ENCODE measurements at regions not wholly inside any gene's neighbourhood (a gene's known extent, or its start where the extent isn't known, plus 50 kb on each side); places are given as distances from the start of the nearest gene placed in this dataset.
"Not testable (repeated sequence)": the region's sequence is repeated elsewhere in the genome, so short reads cannot be mapped to it uniquely, and the experiment has no call there.

DNA sequence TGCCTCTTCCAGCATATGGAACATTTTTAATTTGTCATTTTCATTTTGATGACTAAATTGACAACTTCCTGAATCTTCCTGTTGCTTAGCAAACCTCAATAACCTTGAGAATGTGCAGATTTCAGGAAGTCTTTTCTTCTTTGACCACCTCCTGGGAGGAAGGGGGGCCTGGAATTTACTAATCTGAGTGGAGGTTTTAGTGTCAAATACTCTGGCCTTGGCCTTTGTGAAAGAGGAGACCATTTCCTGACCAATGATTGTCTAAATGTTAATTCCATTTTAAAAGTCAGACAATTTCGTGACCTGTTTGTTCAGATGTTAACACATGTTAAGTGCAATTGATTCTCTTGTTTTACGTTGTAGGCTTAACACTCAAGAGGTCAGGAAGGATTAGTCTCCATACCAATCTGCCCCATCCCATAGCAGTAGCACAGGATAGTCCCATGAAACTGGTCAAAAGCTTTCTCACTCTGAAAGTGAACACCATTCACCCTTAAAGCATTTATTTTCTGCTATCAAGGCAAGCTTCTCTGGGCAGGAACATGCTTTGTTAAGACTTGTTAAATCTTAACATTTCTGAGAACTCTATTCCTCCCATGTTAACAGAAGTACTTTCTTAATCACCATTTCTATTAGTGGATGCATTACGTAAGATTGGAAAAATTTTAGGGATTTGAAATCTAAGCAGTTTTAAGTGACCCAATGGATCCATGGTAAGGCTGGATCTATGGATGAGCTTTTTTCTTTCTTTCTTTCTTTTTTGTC is 219.6 kb downstream of the RND3 start:
- DNase-seq (ENCODE audit: low spot score) = no peak

- DNase-seq (ENCODE audit: low spot score) = no peak
Observed at GRCh38 chr2:150266931-150267330, 220.5 kb downstream of the RND3 start.

DNA sequence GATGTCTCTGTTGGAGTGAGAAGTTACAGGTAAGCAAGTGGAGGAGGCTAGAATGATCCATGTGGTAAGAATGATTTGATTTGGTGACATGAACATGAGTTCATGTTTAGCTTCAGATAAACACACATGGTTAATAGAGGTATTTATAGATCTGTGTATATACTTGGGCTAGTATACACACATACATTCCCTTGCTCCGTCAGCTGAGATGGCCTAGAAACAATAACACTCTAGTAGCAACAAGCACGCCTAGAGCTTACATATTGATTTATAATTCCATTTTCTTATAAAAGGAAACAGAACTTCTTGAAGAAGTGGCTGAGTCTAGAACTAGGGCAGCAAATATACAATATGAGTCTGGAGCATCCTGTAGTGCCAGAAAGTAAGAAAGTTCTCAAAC is 223.0 kb downstream of the RND3 start:
- no peak for DNase-seq (ENCODE audit: low spot score)

GRCh38 chr2:150261691-150262090 is 225.8 kb downstream of the RND3 start:
- no peak for DNase-seq (ENCODE audit: low spot score)

DNA sequence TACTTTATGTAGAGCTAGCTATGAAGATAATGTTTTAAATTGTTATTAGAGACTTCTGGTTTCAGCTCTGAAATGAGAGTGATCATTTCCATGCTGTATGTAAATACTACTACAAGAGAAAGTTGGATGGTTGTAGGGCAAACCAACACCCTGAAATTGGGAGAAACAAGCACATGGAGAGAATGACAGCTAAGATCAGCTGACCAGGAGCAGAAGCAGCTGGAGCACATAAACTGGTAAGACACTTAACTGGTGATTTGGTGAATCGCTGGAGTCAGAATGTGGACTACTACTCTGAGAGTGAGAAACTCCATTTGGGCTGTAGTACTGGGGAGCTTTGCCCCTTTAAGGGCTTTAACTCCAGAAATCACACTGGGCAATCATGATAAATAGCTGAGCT is 226.8 kb downstream of the RND3 start:
- no peak for DNase-seq (ENCODE audit: low spot score)

GRCh38 chr2:150259746-150260145 is 227.7 kb downstream of the RND3 start:
- no peak for DNase-seq (ENCODE audit: low spot score)

- no peak for DNase-seq (ENCODE audit: low spot score)
Observed at GRCh38 chr2:150258781-150259307, 228.6 kb downstream of the RND3 start.

DNA sequence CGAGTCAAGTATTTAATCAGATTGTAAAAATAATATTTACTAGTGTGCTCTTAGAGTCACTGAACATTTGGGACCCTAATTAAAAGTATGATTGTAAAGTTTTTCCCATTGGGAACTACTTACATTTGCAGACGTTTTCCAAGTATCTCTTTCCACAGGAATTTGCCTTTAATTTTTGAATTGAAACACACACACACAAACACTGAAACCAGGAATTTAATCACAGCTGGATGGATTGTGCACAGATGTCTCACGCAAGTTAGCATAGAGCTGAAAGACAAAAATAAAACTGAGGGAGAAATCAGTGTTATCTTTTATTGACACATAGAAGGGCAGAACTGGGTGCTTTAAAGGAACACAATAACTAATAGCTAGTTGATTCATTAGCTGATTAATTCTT is 230.7 kb downstream of the RND3 start:
- no peak for DNase-seq (ENCODE audit: low spot score)

DNA sequence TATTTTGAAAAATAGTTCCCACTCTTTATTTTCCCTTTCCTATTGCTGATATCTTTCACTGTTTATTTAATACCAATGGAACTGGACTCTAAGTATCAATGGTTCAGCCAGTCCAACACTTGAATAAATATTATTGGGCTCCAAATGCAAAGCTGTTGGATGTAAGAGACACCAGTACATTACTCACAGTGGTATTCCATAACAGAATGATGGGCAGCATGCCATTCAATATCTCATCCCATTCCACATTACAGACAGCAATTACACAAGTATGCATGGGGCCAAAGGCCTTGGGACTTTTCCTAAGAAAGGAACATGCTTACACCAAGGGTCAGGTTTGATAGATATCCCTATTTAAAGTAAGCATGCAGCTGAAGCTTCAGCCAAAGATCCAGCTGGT is 231.9 kb downstream of the RND3 start:
- DNase-seq (ENCODE audit: low spot score) = no peak

DNA sequence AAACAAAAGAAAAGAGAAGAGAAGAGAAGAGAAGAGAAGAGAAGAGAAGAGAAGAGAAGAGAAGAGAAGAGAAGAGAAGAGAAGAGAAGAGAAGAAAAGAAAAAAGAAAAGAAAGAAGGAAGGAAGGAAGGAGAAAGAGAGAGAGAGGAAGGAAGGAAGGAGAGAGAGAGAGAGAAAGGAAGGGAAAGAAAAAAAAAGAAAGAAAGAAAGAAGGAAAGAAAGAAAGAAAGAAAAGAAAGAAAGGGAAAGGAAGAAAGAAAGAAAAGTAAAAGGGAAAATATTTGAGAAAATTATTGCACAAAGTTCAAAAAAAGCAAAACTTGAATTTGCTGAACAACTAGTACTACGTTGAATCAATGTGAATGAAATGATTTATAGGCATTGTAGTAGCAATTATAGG is 237.7 kb downstream of the RND3 start:
- not testable (repeated sequence) for DNase-seq (ENCODE audit: low spot score)

GRCh38 chr2:150247481-150247880 is 240.0 kb downstream of the RND3 start:
- no peak for DNase-seq (ENCODE audit: low spot score)

DNA sequence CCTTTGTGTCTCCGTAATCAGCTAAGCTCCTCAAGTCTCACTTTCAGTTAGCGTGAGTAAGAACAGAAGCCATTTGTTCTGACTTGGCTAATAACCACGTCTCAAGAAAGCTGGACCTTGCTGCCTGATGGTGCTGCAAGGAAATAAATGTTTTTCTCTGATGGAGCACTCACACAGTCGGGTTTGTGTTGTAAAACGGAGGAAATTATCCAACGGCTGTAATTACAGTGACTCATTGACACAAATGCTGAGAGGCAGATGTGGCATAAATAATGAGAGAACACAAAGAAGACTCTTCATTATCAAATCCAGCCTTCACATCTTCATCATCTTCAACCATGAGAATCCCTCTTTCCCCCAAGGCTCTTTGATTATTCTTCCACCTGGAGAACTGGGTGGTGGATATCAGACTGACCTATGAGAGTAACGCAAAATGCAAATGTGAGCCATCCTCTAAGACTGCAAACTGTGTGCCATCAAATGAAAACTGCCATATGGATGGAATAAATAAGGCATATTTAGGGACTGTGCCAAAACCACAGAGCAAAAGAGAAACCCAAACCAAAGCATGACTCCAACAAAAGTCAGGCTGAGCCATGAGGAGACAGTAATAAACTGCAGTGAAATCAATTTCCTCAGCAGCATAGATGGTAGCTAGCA is 252.6 kb downstream of the RND3 start:
- peak; percentile 89 for DNase-seq (ENCODE audit: low spot score)

GRCh38 chr2:150232871-150233270 is 254.6 kb downstream of the RND3 start:
- peak; percentile 16 for DNase-seq (ENCODE audit: low spot score)

DNA sequence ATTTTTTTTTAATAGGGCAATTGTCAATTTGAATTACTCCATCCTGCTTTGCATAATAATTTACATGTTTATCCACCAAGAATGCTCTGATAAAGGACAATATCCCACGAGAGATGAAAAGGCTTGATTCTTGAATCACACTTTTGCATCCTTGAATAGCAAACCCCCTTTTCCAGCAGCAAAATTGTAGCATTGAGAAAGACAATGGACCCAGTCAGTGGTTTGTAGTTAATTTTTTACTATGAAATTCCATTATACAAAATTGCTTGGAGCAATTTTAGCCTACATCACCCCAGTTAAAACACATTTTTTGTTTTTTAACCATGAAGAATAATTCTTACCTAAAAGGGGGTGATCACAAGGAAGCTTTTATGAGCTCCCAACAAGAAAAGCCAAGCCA is 255.1 kb downstream of the RND3 start:
- peak; percentile 64 for DNase-seq (ENCODE audit: low spot score)

- DNase-seq (ENCODE audit: low spot score) = no peak
Observed at GRCh38 chr2:150230616-150231015, 256.9 kb downstream of the RND3 start.

- DNase-seq (ENCODE audit: low spot score) = no peak
Observed at GRCh38 chr2:150230004-150230403, 257.5 kb downstream of the RND3 start.

GRCh38 chr2:150228936-150229335 is 258.5 kb downstream of the RND3 start:
- DNase-seq (ENCODE audit: low spot score) = no peak

DNA sequence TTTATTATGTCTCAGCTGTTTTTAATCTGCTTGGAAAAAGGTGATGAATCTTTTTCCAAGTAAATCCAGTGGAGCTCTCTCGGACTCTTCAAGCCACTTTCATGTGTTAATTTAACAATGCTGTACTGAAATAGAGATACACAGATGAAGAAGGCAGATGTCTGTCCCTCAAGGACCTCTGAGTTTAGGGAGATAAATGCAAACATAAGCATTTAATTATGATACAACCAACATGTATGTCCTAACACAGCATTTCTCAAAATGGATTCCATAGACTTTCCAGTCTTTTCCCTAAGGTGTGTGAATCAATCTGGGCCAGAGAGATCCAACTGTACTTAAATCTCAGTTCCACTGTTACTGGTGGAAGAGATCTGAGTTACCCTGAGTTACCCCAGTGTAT is 262.4 kb downstream of the RND3 start:
- DNase-seq (ENCODE audit: low spot score) = no peak

DNA sequence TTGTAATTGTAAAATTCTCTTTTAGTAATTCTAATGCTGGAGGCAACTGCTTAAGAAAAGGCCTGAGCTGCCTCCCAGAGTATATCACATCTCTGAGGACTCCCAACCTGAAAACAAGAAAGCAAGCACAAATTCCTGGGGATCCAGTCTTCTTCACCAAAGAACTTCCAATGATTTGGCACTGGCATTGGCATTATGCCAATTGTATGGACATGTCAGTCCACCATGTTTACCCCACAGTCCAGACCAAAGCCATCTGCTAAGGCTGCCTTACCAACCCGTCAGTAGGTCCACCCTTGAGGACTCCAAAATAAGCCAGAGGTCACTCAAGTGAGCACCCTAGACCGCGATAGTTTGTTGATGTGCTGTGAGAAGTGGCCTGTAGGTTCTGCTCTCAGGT is 263.1 kb downstream of the RND3 start:
- no peak for DNase-seq (ENCODE audit: low spot score)

DNA sequence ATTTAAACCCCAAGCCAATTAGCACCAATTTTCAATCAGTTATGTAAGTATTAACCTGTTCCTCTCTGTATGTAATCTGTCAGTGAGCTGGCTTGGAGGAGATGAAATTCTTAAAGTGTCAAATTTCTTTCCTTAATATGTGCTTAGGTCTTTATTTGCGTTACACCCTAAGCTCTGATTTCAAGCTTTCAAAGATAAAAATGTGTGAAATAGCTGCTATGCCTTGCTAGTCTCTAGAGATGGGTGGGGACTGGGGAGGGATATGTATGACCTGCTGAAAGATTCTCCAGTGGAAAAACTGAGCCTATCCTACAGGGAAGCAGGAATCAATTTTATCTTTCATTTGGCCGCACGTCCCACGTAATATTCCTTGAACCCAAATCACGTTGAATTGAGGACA is 264.5 kb downstream of the RND3 start:
- no peak for DNase-seq (ENCODE audit: low spot score)

- DNase-seq (ENCODE audit: low spot score) = no peak
Observed at GRCh38 chr2:150222379-150222778, 265.1 kb downstream of the RND3 start.

- DNase-seq (ENCODE audit: low spot score) = no peak
Observed at GRCh38 chr2:150219861-150220260, 267.6 kb downstream of the RND3 start.

DNA sequence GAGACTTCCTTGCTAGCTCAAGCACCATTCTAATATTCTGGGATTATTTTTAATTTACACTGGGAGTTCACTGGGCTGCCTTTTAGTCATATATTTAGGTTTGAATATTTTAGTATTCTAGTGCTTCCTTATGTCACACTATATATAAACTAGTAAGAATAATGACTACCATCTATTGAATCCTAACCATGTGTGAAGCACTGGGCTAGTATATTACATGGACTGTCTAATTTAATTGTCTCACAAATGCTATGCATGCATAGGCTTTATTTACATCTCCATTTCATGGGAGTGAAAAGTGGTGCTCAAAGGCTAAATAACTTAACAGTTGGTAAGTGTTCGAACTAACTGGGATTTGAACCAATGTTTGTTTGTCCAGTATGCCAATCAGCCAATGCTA is 272.4 kb downstream of the RND3 start:
- DNase-seq (ENCODE audit: low spot score) = no peak

- DNase-seq (ENCODE audit: low spot score) = no peak
Observed at GRCh38 chr2:150214626-150215025, 272.8 kb downstream of the RND3 start.

Measured in COLO829 (cell line).